ENCODE measurements at regions not wholly inside any gene's neighbourhood (a gene's known extent, or its start where the extent isn't known, plus 50 kb on each side); places are given as distances from the start of the nearest gene placed in this dataset.

DNA sequence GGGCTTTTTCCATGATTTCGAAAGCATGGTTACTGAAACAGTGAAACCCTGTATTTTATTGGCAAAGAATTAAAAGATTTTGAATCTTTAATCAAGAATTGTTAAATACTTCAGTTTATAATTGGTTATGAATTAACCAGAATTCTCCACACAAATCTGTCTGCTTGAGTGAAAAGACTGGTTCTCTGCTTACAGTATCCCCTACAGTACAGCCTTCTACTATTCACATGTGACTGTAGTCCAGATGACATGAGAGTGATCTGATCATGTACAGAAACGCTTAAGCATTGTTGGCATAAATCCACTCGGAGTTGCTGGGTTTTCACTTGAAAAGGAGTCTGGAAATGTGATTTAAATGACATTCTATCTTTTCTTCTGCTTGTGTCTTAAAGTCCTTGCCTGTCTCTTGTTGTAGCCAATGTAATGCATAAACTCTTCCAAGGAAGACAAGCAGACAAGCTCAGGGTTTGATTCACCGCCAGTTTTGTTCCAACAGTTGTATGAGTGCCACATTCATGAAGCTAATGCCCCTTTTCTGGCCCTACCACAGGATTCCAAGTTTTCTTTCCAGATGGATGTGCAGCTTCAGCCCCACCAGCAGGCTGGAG is 222.0 kb upstream of the LRIG3 start:
- TF ChIP-seq, protein P1, sequence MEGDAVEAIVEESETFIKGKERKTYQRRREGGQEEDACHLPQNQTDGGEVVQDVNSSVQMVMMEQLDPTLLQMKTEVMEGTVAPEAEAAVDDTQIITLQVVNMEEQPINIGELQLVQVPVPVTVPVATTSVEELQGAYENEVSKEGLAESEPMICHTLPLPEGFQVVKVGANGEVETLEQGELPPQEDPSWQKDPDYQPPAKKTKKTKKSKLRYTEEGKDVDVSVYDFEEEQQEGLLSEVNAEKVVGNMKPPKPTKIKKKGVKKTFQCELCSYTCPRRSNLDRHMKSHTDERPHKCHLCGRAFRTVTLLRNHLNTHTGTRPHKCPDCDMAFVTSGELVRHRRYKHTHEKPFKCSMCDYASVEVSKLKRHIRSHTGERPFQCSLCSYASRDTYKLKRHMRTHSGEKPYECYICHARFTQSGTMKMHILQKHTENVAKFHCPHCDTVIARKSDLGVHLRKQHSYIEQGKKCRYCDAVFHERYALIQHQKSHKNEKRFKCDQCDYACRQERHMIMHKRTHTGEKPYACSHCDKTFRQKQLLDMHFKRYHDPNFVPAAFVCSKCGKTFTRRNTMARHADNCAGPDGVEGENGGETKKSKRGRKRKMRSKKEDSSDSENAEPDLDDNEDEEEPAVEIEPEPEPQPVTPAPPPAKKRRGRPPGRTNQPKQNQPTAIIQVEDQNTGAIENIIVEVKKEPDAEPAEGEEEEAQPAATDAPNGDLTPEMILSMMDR (IDR thresholded peaks at IDR 0.05; ENCODE audit: low read depth, low read length, poor library complexity, severe bottlenecking): no peak
- TF ChIP-seq EZH2phosphoT487 (IDR thresholded peaks at IDR 0.05; ENCODE audit: borderline replicate concordance, low read length): no peak
